CD4-positive, alpha-beta T cell treated with Interleukin-4 for 1 hour (primary cell): ENCODE measurements at regions not wholly inside any gene's neighbourhood (a gene's known extent, or its start where the extent isn't known, plus 50 kb on each side); places are given as distances from the start of the nearest gene placed in this dataset.
"Not testable (repeated sequence)": the region's sequence is repeated elsewhere in the genome, so short reads cannot be mapped to it uniquely, and the experiment has no call there.

Experiments
- DNase-seq, 2 donors: peaks; one replicate each; pipeline ENCODE4 v3.0.0-alpha.2; 2020 to 2022

- DNase-seq = not testable (repeated sequence)
Observed at GRCh38 chr16:16448423-16448822, 69.5 kb downstream of the NPIPA7 start.

DNA sequence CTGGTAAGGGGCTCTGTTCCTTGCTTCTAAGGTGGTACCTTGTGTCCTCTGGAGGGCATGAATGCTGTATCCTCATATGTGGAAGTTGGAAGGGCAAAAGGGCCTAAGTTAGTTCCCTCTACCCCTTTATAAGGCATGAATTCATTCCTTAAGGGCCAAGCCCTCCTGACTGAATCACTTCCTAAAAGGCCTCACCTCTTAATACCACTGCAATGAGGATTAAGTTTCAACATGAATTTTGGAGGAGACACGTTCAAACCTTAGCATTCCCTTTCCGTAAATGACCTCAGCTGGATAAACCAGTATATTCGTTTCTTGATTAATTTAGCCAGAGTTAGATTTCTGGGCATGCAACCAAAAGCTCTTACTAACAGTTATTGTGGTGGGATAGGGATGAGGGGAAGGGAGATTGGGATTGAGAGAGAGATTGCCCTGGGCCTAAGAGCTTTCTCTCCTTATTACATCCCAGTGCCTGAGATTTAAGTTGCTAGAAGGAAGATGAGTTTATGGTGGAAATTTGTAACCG lies 70.8 kb downstream of the NPIPA7 start:
- DNase-seq = not testable (repeated sequence)

- not testable (repeated sequence) for DNase-seq
Observed at GRCh38 chr16:16451721-16452410, 72.9 kb downstream of the NPIPA7 start.

DNA sequence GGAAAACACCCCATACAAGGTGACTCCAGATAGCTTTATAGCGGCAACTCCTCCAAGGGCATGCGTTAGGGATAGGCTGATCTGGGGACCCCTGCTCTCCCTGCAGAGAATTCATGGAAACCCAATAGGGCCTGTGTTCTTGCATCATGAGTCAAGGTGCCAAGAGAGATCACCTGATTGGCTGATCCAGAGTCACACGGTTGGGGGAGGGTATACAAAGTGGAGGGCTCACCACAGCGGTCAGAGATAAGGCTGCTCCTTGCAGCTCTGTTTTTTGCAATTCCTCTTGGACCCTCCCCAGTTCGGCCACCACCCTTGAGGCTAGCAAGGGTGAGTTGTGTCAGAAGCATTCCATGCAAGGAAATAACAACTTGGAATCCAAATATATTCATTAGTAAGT lies 79.6 kb downstream of the NPIPA7 start:
- not testable (repeated sequence) for DNase-seq

DNA sequence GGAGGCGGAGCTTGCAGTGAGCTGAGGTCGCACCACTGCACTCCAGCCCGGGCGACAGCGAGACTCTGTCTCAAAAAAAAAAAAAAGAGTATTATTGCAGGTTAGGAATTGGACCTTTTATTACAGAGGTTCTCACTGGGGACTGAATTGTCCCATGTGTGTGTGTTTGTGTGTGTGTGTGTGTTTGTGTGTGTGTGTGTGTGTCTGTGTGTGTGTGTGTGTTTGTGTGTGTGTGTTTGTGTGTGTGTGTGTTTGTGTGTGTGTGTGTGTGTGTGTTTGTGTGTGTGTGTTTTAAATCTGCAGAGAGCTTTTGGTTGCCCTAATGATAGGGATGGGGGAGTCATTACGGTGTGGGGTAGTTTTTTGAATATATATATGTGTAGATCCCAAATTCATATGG lies 84.9 kb downstream of the NPIPA7 start:
- not testable (repeated sequence) for DNase-seq

- not testable (repeated sequence) for DNase-seq
Observed at GRCh38 chr16:16488919-16489318, 110.0 kb downstream of the NPIPA7 start.

DNA sequence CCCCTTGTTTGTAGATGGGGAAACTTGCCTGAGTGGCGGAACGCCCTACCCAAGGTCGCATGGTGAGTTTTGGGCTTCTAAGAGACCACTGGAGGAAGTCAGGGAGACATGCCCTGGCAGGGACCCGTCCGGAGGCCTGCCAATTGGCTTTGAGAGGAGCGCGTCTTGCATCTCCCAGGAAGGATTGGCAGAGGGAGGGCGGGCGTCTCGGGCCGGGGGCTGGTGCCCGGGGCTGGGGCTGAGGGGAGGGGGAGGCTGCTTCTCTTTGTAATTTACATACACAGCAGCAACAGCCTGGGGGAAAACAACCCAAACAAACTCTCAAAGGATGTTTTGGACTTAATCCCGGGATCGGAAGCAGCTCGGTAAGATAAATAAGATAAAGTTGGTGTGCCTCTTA lies 110.5 kb downstream of the NPIPA7 start:
- DNase-seq = not testable (repeated sequence)

GRCh38 chr16:16494114-16494513 lies 115.2 kb downstream of the NPIPA7 start:
- DNase-seq = not testable (repeated sequence)

DNA sequence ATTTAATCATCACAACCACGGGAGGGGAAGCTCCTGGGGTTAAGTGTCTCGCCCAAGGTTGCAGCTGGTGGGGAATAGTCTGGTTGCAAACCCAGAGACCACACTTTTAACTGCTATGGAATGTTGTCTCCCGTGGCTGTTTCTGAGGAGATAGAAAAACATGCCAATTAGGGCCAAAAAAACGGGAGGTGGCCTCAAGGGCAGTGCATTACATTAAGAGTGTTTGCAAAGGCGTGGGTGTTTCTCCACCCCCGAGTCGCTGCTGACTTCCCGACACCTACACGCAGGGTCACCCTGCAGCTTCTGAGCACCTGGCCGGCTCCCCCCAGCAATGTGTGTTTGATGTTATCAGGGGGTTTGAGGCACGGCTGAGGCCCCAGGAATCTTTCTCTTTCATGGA lies 116.1 kb downstream of the NPIPA7 start:
- DNase-seq = not testable (repeated sequence)

GRCh38 chr16:16499875-16500274 lies 120.9 kb downstream of the NPIPA7 start:
- not testable (repeated sequence) for DNase-seq

- not testable (repeated sequence) for DNase-seq
Observed at GRCh38 chr16:16507041-16507440, 128.1 kb downstream of the NPIPA7 start.

DNA sequence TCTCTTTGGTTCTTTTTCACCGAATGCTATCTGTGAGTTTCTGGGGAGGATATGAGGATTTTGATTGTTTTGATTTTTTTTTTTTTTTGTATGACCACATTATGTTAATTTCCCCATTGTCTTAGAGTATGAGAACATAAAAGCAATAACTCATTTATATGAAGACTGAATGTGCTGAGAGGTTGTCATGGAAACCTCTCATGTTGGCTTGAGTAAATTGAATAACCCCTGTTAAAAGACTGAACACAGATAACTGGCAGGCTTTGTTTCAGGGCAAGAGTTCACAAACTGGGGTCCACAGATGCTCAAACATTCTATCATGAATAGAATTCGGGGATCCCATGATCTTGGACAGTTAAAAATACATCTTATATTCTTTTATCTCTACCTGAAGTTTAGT lies 129.4 kb downstream of the NPIPA7 start:
- DNase-seq = not testable (repeated sequence)

GRCh38 chr16:16519395-16519794 lies 140.5 kb downstream of the NPIPA7 start:
- not testable (repeated sequence) for DNase-seq

GRCh38 chr16:16521239-16522002 lies 142.5 kb downstream of the NPIPA7 start:
- DNase-seq = not testable (repeated sequence)

DNA sequence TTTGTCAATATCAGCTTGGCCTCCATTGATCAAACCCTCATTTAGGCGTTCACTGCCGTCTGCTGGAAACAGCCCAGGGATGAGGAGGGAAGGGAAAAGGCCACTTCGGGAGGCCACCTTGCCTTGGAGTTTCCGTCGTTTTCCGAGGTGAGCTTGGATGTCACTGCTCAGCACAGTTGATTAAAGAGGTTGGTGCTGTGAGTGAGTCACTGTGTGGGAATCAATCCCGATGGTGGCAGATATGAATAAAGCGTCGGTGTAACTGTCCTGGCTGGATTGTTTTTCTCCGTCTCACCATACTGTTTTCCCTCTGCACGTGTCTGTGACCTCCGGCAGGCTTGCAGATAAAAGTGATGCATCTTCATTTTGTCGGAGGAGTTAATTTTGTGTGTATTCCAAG lies 148.1 kb downstream of the NPIPA7 start:
- not testable (repeated sequence) for DNase-seq

- DNase-seq = not testable (repeated sequence)
Observed at GRCh38 chr16:16530744-16531143, 151.8 kb downstream of the NPIPA7 start.

DNA sequence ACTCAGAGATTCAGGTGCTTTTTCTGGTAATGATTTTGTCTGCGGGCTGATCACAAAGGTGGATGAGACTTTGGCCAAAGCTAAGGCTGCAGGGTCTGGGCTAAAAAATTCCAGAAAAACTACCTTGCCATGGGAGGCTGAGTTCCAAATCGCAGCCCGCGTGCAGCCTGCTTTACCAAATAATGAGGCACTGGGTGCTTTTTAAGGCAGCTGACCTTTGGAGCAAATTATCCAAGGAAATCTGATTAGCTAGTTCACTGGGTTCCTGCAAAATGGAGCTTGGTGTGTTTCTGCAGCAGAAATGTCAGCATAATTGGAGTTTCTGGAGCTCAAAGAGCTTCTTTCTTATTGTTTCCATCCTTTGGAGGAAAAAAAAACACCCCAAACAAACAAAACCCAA lies 156.6 kb downstream of the NPIPA7 start:
- DNase-seq = not testable (repeated sequence)

GRCh38 chr16:16536151-16536550 lies 157.2 kb downstream of the NPIPA7 start:
- not testable (repeated sequence) for DNase-seq

DNA sequence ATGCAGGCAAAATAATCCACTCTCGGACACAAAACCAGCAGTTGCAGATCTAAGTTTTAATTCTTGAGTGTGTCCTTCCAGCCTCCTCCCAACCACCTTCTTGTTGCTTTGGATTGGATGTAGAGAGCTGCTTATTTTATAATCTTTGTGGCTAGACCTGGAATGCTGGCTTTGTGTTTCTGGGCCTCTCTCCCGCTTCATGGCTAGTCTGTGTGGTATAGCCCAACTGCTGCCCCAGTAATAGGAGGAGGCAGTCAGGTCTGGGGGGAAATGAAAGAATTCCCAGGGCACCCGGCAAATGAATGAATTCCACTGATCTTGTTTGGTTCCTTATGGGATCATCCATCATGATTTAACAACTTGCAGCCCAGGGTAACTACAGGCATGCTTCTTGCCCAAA lies 170.8 kb downstream of the NPIPA7 start:
- not testable (repeated sequence) for DNase-seq

DNA sequence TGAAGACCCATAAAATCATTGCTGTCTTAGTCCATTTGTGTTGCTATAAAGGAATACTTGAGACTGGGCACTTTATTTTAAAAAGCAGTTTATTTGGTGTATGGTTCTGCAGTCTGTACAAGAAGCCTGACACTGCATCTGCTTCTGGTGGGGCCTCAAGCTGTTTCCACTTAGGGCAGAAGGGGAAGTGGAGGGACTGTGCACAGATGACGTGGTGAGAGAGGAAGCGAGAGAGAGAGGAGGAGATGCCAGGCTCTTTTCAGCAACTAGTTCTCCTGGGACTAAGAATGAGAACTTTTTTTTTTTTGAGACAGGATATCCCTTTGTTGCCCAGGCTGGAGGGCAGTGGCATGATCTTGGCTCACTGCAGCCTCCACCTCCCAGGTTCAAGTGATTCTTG lies 171.9 kb downstream of the NPIPA7 start:
- not testable (repeated sequence) for DNase-seq

DNA sequence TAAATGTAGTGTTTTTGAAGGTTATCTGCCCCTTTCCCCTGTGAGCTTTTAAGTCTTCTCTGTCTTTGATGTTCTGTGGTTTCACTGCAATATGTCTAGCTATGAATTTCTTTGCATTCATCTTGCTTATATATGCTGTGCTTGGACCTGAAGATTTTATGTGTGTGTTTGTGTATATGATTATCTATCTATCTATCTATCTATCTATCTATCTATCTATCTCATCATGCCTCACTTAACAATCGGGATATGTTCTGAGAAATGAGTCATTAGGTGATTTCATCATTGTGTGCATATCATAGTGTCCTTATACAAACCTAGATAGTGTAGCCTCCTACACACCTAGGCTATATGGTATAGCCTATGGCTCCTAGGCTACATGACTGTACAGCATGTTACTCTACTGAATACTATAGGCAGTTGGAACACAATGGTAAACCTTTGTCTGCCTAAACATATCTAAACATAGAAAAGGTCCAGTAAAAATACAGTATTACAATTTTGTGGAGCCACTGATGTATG lies 173.9 kb downstream of the NPIPA7 start:
- DNase-seq = not testable (repeated sequence)

DNA sequence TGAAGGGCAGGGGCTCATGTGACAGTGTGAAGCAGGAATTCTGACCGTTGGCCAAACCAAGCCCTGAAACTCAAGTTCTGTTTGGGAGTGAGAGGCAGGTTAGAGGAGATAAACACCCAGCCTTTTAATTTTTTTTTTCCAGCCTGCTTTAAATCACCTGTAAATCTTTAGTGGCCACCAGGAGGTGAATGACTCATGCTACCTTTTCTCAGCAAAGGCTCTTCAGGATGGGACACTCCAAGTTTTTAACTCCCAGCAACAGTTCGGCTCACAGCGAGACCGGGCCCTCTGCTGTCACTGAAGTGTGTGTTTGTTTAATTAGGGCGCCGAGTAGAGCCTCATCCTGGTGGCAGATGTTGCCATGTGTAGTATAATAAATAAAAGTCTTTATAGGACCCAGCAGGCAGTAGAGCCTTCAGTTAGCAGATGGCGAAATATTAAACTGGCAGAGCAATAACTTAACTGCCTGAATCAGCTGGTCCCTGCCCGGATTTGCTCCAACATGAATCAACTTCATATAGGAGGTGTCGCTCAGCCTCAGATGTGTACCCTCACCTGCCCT lies 180.3 kb downstream of the NPIPA7 start:
- DNase-seq = not testable (repeated sequence)

- not testable (repeated sequence) for DNase-seq
Observed at GRCh38 chr16:16561532-16561931, 182.6 kb downstream of the NPIPA7 start.
